Tibial artery (tissue), 4 donors: ENCODE measurements at regions not wholly inside any gene's neighbourhood (a gene's known extent, or its start where the extent isn't known, plus 50 kb on each side); places are given as distances from the start of the nearest gene placed in this dataset.

Experiments used
- DNase-seq, 2 donors: peaks; one replicate each; pipeline ENCODE4 v3.0.0-alpha.2; 2019
- H3K27ac ChIP-seq, 2 donors: fragments of 200-600 bp; sonication (generic) in 1 of 2; 1 replicate in 1 of 2; 2 replicates in 1 of 2; pipeline ENCODE4 v1.5.1; 2018 to 2019; ENCODE audit warnings: mild to moderate bottlenecking in 1 of 2
- H3K27me3 ChIP-seq, 2 donors: fragments of 200-600 bp; sonication (generic) in 1 of 2; one replicate each; pipeline versions ENCODE4 v1.5.1 to v1.6.0; 2016 to 2019
- H3K36me3 ChIP-seq, 3 donors: fragments of 200-600 bp; sonication (generic) in 2 of 3; one replicate each; pipeline ENCODE4 v1.5.1; 2016 to 2019; ENCODE audit warnings: mild to moderate bottlenecking in 2 of 3
- H3K4me1 ChIP-seq, 4 donors: fragments of 200-600 bp; sonication (generic) in 2 of 4; 1 replicate in 3 of 4; 2 replicates in 1 of 4; pipeline ENCODE4 v1.5.1; 2016 to 2019
- H3K4me3 ChIP-seq, 2 donors: fragments of 200-600 bp; sonication (generic) in 1 of 2; 1 replicate in 1 of 2; 2 replicates in 1 of 2; pipeline ENCODE4 v1.5.1; 2018 to 2019; ENCODE audit warnings: mild to moderate bottlenecking in 2 of 2
- H3K9me3 ChIP-seq, 3 donors: fragments of 200-600 bp; sonication (generic) in 1 of 3; one replicate each; pipeline ENCODE4 v1.5.1; 2016 to 2019
- CTCF ChIP-seq, 2 experiments: fragments of 200-600 bp in 1 of 2; fragments of 450-650 bp in 1 of 2; IDR thresholded peaks; one replicate each; pipeline ENCODE4 v1.5.1; 2017 to 2019; ENCODE audit warnings: antibody characterized with exemption in 2 of 2, mild to moderate bottlenecking in 1 of 2, moderate library complexity in 1 of 2
- intact Hi-C: fragments of 100-400 bp; cut with DNase I; formaldehyde crosslinking; loops from one replicate; pipeline ENCODE4 v1.15.0; 2023; ENCODE audit warnings: low total_unique reads

- Histone ChIP-seq H3K36me3 (no peaks in the 10 kb centered on the region), H3K4me3 (no peak overlapping the region), H3K27ac (no peak overlapping the region), H3K9me3 (no peaks in the 10 kb centered on the region), H3K4me1 (no peaks in the 10 kb centered on the region), H3K27me3 (no peaks in the 10 kb centered on the region)
- DNase-seq, result no peak
- no peak for TF ChIP-seq CTCF (IDR thresholded peaks at IDR 0.05)
- intact Hi-C loops, result no loop called here
Measured at GRCh38 chr2:222782201-222782730, 78.6 kb upstream of the ACSL3 start.

DNA sequence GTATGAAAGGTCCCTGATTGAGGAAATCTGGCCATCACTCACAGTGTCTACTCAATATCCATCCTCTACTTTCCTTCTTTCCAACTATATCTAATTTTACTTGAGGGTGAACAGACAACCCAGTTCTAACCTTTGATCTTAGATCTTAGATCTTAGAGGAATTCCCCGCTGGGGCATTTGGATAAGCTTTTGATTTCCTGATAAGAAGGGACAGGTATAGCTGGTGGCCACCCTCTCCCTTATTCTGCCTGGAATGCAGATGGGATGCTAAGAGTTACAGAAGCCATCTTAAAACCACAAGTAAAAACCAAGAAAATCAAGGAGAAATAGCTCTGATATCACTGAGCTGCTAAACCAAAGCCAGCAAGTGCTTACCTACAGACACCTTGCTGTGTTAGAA lies 77.2 kb upstream of the ACSL3 start:
- no peak for DNase-seq
- intact Hi-C loops, result no loop called here
- no peak for TF ChIP-seq CTCF (IDR thresholded peaks at IDR 0.05)

GRCh38 chr2:222790932-222791331 lies 69.9 kb upstream of the ACSL3 start:
- TF ChIP-seq CTCF (IDR thresholded peaks at IDR 0.05), result no peak
- Histone ChIP-seq H3K4me1 (peaks cover 0 to 17% (median 5%) of the 10 kb centered on the region in 4 donors), H3K9me3 (no peaks in the 10 kb centered on the region), H3K4me3 (no peak overlapping the region), H3K27me3 (no peaks in the 10 kb centered on the region), H3K27ac (no peak overlapping the region), H3K36me3 (no peaks in the 10 kb centered on the region)
- no peak for DNase-seq
- intact Hi-C loops, result no loop called here

More for the DNA sequence above, 77.2 kb upstream of the ACSL3 start:
- H3K27me3 ChIP-seq, result no peaks in the 10 kb centered on the region
- H3K4me3 ChIP-seq, result no peak overlapping the region
- no peak overlapping the region for H3K27ac ChIP-seq
- H3K36me3 ChIP-seq, result no peaks in the 10 kb centered on the region
- H3K9me3 ChIP-seq, result no peaks in the 10 kb centered on the region
- no peaks in the 10 kb centered on the region for H3K4me1 ChIP-seq

GRCh38 chr2:222792001-222792611 lies 68.7 kb upstream of the ACSL3 start:
- H3K27ac ChIP-seq, result peak overlapping the region; percentile 41 to 51
- TF ChIP-seq CTCF (IDR thresholded peaks at IDR 0.05), result no peak
- H3K27me3 ChIP-seq, result no peaks in the 10 kb centered on the region
- H3K4me3 ChIP-seq, result no peak overlapping the region
- H3K4me1 ChIP-seq, result peaks cover 0 to 21% (median 9%) of the 10 kb centered on the region in 4 donors
- no peaks in the 10 kb centered on the region for H3K36me3 ChIP-seq
- no peaks in the 10 kb centered on the region for H3K9me3 ChIP-seq
- peak; percentile 78 to 82 for DNase-seq
- intact Hi-C loops, result no loop called here

DNA sequence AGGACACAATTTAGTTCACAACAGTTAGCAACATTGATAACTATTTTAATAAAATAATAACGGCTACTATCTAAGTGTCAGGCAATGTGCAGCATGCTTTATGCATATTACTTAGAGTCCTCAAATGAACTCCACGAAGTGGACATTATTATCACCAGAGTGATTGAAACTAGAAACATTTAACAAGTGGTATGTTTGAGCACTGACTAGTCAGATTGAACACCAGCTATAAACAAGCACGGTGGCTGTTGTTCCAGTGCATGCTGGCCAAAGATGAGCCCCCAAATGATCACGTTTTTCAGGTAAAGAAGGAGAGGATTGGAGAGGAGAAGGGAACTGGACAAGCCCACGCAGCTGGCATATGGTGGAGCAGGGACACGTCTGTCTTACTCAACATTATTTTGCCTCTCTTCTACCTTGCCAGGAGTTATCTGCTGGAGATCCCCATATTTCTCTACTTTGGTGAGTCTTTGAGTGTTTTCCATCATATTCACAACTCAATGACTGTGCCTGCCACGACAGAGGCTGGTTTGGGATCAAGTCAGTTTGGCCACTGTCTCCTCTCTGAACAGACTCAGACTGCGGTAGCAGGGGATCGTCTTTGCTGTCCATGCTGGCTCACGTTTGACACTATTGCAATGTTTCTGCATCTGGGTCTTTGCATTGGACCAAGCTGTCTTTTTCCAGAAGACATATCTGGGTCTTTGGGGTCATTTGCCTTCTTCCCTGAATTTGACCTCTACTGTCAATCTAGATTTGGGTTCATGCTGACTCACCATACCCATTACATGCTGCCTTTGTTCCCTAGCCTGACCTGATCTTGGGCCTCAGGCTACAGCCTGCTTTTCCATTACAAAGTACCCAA lies 66.0 kb upstream of the ACSL3 start:
- DNase-seq, result no peak
- intact Hi-C loops, result no loop called here
- Histone ChIP-seq H3K4me3 (no peak overlapping the region), H3K36me3 (no peaks in the 10 kb centered on the region), H3K4me1 (peaks cover 0 to 25% (median 8%) of the 10 kb centered on the region in 4 donors), H3K27me3 (no peaks in the 10 kb centered on the region), H3K9me3 (no peaks in the 10 kb centered on the region), H3K27ac (no peak overlapping the region)
- TF ChIP-seq CTCF (IDR thresholded peaks at IDR 0.05), result no peak
